GM18508 (cell line): ENCODE measurements at regions not wholly inside any gene's neighbourhood (a gene's known extent, or its start where the extent isn't known, plus 50 kb on each side); places are given as distances from the start of the nearest gene placed in this dataset.

Experiments
- ATAC-seq: cut with Tn5 transposase; IDR thresholded peaks from one replicate; pipeline ENCODE4 v1.9.1; 2021; ENCODE audit warnings: moderate number of reproducible peaks; ENCODE audit not compliant: insufficient read depth, unreplicated experiment

DNA sequence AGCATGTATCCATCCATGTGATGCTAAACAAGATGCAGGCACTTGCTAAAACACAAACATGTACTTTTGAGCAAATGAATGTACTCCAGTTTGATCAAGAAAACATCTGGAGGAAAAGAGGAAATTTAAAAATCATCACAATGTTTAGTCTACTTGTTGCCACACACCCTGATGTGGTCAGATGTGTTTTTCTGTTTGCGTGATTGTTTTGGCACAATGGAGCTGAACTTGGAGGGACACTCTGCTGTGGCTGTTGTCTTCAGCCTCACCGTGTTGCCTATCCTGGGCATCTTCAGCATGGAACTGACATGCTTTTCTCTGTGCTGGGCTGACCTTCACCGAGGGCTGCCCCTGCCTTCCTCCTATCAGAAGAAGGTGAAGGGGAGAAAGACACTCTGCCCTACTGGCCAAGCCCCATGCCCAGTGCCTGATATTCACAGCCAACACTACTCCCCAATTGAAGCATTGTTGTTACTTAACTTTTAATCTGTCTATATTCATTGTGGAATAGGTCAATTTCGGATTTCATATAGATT is 268.3 kb upstream of the IGFBP3 start:
- ATAC-seq, result no peak

DNA sequence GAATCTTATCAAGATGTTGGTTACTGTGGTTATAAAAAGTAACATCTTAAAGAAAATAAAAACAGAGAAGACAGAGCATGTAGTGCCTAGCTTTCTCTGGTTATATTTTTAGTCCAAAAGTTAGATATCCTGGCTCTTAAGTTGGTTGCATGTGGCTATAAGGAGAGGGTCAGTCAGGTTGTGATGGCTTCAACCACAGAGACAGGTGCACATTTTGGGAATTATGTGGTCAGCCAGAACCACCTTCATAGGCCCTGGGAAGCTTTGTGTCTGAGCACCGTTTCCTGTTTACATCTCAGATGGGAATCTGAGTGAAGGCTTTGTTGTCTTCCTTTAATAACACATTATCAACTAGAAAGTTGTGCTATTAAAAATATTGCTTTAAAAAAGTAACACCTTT is 265.1 kb upstream of the IGFBP3 start:
- no peak for ATAC-seq

DNA sequence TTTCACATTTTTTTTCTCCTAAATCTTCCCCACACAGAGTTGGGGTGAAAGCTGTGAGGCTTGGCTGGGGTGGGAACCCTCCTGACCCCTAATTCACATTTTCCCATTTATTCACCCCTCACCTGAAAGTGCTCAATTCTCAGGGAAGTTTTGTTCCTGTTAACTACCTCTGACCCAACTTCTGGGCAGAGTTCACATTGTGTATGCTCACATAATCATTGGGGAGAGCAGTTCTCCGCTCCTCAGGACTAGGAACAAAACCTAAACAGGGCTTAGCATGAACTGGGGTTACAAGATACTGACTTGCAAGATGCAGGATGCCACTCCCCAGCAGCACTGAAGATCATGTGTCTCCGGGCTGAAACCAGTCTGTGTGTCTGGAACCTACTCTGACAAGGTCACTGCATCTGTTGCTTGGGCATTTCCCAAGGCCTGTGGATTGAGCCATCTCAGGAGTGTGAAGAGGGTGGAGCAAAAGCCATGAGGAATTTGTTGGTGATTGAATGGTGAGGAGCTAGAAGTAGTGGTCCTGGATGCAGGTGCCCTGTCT is 258.1 kb upstream of the IGFBP3 start:
- ATAC-seq, result no peak

DNA sequence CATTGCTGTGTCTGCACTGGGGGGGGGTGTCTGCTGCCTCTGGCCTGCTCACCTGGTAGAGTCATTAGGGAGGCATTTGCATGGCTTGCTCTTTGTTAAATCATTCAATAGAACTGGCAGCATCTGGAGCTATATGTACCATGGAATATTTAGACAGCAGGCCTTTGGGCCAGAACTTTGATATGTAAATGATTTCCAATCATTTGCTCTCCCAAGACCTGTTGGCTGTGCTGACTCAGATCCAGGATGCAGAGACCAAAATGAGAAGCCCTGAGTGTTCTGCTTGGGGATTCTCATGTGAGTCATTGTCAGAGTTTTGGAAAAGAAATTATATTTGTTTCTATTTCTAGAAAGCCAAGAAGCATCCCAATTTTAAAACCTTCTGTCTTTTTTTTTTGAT is 257.6 kb upstream of the IGFBP3 start:
- no peak for ATAC-seq

DNA sequence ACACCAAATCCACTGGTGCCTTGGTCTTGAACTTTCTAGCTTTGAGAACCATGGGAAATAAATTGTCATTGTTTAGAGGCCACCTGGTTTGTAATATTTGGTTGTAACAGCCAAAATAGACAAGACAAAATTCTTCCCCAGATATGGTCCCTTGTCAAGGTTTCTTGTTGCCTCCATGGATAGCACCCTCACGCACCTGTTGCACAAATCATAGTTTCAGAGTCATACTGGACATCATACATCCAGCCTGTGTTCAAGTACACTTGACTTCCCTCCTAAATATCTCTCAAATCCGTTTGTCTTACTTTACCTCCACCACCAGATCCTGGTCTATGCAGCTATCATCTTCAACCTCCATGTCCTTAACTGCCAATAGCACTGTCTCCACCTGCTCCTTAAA is 256.7 kb upstream of the IGFBP3 start:
- ATAC-seq, result no peak

DNA sequence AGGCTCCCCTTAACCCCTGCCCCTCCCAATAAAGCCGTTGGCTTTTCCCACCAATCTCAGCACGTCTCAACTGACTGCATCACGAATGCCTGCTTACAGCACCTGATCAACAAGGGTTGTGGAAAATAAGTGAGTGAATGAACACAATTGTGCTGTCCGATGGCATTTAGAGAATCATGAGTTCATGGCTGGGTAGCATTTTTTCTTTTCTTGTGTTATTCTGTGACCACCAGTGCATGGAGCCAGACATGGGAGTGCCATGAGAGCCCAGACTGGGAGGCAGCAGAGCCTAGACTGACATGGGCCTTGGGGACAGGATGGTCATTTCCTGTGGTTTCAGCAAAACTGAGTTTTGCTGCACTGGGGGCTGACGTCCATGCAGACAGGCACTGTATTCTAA is 254.1 kb upstream of the IGFBP3 start:
- no peak for ATAC-seq

DNA sequence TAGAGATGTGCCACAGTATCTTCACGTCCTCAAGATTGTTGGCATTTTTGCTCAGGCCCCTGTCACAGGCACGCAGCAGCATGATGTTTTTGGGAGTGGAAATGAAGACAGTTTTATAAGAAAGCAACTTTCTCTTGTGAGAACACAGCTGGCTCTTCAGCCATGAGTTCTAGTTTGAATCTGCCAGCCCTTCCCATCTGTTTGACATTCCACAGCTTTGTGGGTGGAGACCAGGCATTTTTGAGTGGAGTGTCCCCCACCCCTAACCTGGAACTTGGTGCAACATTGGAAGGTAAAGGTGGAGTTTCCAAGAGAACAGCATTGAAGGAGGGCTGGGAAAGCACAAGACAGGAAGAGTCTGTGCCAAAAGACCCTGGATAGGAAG is 253.1 kb upstream of the IGFBP3 start:
- ATAC-seq, result no peak

DNA sequence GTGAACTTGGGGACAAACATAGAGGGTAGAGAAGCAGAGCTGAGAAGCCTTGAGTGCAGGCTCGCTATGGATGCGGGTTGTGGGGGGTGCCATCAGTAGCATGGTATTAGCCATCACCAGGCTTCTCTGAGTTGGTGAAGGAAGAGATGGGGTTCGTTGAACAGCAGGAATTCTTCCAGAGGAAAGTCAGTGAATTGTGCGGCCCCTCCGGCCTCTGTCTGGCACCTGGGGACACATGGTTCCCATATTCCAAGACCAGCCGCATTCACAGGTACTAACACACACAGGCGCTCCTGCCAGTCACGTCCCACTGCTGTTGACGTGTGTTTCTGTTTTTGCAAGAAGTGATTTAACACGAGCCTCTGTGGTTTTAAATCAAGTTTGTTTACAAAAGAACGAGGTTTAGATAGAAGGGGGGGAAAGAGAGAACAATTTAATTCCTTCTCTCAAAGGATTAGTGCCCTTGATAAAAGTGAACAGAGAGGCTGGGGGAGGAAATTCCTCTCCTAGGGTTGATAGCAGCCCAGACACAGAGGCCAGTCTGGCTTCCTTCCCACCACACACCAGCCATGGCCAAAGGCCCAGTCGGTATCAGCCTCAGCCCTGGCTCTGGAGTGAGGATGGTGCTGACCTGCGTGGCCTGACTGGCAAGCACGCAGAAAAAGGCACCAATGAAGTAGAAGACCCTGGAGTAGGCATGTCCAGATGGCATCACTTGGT is 252.6 kb upstream of the IGFBP3 start:
- ATAC-seq, result no peak

DNA sequence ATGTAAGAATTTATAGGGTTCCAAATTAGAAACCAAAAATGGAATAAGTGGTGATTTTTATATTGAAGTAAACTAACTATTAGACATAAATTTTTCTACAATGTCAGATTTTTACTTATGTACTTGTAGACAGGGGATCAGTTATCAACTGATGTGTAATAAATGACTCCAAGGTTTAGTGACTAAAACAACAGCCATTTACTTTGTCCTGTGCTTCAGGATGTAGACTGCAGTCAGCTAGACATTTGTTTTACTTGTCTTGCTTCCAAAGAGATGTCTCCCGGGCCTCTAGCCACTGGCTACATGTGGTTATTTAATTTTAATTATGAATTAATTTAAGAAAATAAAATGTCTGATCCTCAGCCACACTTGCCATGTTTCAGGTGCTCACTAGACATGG is 249.7 kb upstream of the IGFBP3 start:
- ATAC-seq, result no peak

DNA sequence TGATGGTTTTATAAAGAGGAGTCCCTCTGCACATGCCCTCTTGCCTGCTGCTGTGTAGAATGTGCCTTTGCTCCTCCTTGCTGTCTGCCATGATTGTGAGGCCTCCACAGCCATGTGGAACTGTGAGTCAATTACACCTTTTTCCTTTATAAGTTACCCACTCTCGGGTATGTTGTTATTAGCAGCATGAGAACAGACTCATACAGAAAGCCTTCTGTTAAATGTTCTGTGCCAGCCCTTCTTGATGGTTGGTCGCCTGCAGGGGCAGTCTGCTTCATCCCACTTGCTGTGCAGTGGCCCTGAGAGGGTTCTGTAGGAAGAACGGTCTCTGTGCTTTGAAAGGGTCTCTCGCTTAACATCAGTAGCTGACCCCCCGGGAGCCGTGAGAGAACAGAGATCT is 248.9 kb upstream of the IGFBP3 start:
- ATAC-seq, result no peak

DNA sequence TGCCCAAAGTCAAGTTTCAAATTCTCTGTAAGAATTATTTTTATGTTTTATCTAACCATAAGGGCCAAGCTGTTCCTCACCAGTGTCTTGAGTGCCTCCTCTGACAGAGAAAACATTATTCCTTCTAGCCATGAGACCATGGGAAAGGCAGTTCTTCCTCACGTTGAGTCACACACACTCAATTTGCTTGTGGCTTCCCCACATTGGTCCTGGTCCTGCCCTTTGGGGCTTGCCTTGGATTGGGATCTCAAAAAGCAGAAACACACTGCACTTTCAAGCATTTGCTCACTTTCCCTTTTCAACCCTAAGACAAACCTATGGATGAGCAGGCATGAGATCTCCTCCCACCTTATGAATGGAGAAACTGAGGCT is 248.3 kb upstream of the IGFBP3 start:
- no peak for ATAC-seq

DNA sequence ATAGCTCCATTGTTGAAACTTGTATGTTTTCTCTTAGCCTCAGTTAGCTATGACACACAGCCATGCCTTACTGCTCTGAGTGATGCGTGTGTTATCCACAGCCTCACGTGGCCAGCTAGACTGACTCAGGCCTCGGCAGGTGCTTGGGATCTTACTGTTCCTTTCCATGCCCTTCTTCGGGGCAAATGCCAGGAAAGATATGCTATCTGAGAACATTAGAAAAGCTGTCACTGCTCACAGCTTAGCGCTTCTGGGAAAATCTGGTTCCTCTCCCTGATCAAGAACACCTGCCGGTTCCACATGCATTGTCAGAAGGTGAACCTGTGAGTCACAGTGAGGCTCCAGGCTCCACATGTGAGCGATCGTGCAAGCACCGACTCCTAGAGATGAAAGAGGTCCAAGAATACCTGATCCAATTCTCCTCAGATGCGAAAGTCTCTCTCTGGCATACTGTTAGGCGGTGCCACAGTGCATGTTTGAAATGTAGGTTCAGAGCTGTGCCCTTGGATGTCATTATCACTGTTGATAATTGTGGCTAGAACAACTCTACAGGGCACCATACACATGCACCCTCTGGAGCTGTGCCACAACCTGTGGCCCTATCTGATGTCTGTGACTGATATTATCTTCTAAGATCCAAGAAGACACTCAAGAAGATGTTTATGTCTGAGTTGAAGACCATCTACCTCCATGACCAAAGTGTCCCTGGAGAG is 247.8 kb upstream of the IGFBP3 start:
- no peak for ATAC-seq

DNA sequence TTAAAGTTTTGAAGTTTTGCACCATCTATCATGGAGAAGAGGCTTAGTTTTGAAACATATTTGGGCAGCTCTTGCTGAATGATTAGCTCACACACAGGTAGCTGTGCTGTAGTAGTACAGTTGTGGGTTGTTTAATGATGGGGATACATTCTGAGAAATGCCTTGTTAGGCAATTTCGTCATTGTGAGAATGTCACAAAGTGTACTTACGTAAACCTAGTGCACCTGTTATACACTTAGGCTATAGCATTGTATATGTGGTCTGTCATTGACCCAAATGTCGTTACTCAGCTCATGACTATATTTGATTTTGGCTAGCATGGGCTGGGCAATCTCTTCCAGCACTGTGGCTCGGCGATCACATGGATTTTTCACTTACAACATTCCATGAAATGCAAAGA is 247.2 kb upstream of the IGFBP3 start:
- ATAC-seq, result no peak

DNA sequence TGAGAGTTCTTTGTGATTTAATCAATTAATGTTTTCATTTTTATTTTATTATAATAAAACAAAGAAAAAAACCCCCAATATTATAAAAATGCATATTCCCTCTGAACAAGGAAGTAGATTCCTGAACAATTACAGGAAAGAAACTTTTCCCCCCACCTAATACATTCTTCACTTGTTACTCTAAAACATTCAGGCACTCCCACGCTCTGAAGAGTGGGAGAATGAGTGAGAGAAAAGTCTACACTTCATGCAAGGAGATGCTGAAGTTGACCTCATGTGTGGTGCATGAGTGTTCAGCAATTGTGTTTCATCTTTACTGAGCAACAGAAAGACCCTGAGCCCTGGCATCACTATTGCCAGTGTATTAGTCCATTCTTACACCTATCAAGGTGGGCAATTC is 244.2 kb upstream of the IGFBP3 start:
- ATAC-seq, result no peak

DNA sequence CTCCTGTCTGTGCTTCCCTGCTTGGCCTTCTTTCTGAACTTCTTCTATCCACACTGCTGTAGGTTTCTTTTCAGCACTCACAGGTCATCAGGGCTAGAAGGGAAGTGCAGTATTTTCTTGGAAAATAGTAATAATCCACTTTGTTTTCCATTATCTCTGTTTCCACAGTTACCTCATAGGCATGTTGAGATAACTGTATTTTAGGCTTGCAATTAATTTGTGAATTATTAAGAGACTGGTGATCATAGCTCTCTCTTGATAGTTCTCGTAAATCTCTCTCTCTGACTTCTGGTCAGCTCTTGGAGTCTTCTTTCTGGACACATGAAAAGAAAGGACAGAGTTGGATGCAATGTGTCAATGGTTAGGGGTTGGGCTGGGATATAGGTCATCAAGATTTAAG is 243.6 kb upstream of the IGFBP3 start:
- ATAC-seq, result no peak

DNA sequence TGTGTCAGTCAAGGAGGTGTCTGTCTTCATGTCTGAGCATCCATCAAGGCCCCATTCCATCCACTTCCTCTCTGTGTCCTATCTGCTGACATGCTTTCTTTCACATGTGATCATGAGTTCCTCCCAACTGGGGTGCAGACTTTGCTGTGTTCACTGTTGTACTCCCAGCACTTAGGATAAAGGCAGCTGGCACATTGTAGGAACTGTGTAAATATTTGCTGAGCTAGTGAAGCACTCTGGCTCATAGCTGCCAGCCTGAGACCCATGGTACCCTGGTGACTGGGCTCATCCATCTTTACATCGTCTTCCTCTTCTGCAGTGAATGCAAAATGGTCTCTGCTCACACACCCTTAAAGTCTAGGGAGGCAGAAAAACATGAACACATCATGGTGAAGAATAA is 242.2 kb upstream of the IGFBP3 start:
- ATAC-seq, result no peak

DNA sequence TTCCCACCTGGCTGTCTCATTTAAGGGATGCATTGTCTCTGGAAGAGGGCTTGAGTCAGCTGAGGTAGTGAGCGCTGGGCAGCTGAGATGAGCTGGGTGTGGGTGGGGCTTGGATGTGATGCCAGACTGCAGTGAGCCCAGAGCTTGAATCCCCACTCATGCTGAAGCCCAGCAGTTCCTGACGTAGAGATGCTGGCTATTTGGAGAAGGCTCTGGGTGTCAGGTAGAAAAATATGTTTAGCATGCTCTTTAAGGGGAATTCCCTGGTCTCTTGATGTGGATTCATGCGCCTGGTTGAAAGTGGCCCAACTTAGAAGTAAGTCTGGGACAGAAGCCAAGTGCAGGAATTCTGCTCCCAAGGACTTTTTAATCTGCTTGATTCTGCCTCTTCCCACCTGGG is 241.5 kb upstream of the IGFBP3 start:
- no peak for ATAC-seq

DNA sequence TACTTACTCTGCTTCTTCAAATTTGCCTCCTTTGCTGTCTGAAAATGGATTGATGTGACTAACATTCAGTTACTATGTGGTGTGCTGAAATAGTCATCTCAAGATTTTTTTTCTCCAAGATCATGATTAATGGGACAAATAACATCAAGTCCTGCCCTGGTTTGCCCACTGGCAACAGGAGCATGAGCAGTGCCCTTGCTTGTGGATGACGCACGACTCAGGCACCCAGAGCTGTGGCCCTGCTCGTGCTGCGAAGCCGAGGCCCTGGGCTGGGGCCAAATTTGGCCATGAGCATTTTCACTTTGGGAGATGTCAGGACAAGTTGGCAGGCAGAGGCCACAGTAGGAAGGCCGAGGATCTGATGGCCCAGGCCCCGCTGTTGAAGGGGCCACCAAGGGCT is 239.8 kb upstream of the IGFBP3 start:
- no peak for ATAC-seq

DNA sequence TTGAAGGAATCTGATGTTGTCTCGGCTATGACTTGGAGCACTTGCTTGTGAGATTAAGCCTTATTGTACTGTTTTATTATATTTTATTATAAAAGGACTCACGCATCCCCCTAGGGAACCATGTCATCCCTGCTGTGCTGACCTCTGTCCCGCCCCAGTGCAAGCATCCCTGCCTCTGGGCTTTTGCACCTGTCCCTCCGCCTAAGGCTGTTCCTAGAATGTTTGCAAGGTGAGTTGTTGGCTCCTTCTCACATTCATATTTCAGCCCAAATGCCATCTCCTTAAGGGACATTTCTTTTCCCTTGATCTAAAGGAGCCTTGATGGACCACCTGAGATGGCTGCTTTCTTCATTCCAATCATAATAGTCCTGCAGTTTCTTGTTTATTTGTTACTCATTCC is 236.9 kb upstream of the IGFBP3 start:
- ATAC-seq, result no peak

DNA sequence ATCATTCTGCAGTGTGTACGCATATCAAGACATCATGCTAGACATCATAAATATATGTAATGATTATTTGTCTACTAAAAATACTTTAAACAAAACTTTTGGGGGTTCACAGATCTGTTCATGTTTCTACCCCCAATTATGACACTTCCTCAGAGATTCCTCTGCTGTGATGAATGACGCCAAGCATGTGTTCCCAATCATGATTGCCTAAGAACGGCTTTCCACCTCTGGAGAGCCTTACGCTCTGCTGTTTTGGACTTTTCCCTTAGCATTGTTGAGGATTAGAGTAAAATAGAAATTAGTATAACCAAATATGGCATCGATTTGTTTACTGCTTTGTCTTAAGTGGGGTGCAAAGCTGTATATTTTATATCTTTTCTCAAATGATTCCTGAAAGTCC is 236.3 kb upstream of the IGFBP3 start:
- ATAC-seq, result no peak

DNA sequence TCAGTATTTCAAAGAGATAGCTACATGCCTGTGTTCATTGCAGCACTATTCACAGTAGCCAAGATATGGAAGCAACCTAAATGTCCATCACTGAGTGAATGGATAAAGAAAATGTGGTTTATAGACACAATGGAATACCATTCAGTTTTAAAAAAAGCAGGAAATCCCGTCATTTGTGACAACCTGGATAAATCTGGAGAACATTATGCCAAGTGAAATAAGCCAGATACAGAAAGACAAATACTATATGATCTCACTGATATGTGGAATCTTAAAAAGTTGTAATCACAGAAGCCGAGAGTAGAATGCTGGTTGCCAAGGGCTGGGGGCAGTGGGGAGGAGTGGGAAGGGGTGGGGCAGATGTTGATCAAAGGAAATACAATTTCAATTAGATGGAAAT is 235.8 kb upstream of the IGFBP3 start:
- no peak for ATAC-seq

DNA sequence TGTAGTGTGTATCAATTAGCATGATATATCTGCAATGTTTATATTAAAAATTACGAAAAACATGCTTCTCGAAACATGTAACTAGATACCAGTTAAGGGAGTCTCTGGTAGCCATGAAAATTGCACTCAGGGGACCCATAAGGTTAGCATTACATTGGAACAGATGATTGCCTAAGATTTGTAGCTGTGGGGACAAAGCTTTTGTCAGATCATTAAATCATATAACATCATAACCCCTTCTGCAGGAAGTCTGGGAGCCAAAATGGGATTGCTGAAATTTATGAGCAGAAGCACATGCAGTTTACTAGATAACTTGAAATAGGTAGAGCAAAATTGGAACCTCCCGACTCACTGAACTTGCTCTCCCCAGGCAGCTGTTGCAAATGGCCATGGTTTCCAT is 235.0 kb upstream of the IGFBP3 start:
- no peak for ATAC-seq
